DMS79 treated with DMSO at 0.1 percent for 48 hours (cell line): ENCODE measurements at regions not wholly inside any gene's neighbourhood (a gene's known extent, or its start where the extent isn't known, plus 50 kb on each side); places are given as distances from the start of the nearest gene placed in this dataset.
"Not testable (repeated sequence)": the region's sequence is repeated elsewhere in the genome, so short reads cannot be mapped to it uniquely, and the experiment has no call there.

Source experiments
- DNase-seq: peaks from one replicate; lab custom pipeline; 2025; lab: John Stamatoyannopoulos, UW

DNA sequence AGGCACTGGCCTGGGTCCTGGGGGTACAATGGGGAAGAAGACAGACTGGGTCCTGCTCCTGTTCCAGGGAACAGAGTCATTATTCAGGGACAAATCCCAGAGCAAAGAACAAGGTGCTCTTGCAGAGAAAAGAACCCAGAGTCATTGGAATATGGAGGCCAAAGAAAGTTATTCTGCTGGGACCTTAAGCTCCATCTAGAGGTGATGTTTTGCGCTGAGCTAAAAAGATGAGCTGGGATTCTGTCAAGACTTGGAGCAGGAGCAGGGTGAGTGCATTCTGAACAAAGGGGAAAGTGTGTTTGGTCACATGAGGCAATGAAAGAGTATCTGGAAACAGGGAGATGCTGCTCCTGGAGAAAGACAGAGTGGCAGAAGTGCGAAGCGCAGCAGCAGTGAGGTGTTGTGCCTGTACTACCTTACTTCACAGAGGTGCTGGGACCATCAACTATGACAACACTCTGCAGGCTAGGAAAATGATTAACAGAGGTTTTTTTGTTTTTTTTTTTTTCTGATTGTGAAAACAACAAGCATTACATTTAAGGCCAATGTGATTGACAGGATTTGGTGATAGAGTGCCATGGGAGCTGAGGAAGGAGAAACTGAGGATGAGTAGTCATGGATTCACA lies 95.3 kb upstream of the TNFSF11 start:
- DNase-seq: no peak

DNA sequence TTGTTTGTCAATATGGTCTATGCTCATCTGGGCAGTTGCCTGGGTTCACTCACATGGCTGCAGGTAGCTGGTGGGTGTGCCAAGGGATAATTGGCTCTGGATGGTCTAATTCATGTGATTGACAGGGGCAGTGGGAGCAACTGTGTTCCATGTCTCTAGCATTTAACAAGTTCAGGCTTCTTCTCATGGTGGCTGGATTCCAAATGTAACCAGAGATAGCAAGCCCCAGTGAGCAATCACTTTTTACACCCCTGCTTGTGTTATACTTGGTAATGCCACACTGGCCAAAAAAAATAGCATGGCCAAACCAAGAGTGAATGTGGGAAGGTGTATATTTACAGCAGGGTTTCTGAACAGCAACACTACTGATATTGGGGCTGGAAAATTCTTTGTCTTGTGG lies 89.6 kb upstream of the TNFSF11 start:
- no peak for DNase-seq

DNA sequence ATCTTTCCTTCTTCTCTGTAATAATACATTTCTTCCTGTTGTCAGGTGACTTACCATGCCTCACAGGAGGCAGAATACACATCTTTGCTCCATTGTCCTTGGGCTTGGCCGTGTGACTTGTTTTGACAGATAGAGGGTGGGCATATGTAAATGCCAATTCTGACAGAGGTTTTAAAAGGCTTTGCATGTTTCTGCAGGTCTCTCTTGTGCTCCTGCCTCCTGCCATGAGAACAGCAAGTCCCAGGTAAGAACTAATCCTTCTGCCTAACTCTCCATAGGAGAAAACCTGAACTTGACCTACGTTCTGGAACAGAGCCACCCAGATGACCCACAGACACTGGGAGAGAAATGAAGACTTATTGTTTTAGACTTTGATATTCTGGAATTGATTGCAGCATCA lies 88.7 kb upstream of the TNFSF11 start:
- no peak for DNase-seq

DNA sequence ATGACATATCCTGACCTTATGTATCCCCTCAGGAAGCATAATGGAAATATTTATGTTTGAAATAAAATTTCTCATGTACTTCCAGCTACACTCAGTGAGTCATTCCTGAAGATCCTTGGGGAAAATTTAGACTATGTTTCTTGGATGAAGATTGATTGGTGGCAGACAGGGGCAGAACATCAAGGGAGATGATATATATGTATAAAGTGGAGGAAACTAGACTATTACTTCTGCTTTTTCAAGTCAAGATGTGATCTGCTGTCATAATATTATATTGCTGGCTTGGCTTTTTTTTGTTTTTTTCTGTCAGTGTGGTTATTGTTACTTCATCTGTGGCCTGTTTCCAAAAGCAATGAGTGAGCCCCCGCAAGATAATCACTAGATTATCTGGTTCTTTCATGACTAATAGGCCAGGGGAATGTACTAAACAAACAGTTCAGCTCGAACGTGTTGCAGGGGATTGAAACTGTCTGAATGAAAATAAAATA lies 87.2 kb upstream of the TNFSF11 start:
- no peak for DNase-seq

DNA sequence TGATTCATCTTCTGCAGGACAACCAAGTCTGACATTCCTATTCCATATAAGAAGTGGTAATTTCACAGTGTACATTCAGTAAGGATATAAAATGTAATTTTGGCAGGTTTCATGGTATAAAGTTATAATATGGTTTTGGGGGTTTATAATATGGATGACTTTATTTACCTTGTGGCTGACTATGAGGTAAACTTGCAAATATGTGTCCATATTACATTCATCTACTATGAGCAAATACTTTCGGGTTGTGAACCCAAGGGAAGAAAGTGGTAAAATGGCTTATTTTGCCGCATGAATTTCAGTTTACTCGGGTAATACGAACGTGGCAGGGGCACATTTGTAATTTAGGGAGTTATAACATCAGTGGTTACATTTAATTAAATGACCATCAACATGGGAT lies 86.7 kb upstream of the TNFSF11 start:
- no peak for DNase-seq

DNA sequence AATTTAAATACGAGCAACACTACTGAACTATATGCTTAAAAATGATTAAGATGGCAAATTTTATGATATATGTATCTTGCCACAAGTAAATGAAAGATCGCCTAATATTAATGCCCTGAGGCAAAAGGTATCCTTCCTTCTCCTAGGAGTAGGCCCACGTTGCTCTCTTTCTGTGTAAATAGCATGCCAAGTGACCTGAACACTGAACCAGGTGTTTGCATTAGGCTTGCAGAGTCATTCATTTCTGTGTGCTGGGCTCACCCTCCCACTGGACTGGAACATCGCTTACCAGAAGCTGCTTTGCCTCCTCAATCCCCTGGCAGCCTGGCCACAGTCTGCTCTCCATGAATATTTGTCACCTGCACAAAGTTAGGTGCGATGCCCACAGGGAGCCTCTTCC lies 83.3 kb upstream of the TNFSF11 start:
- DNase-seq: no peak

DNA sequence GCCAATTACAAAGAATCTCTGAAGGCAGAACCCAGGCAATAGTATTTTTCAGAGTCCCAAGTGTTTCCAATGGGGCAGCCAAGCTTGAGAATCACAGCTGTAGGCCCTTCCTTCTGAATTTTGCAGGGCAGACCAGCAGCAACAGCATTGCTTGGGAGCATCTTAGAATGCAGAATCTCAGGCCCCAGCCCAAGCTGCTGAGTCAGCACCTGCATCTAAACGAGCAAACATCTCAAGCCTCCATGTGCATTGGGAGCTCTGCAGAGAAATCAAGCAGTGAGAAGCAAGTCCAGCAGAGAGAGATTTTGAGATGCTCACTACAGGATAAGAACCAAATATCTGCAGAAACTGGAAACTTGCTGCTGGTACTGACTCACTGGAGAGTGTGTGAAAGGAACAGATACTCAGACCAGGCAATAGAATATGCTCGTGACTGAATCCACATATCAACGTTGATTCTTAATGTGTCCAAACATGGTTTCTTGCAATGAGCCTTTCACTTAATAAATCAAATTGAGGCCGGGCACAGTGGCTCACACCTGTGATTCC lies 81.5 kb upstream of the TNFSF11 start:
- DNase-seq: no peak

DNA sequence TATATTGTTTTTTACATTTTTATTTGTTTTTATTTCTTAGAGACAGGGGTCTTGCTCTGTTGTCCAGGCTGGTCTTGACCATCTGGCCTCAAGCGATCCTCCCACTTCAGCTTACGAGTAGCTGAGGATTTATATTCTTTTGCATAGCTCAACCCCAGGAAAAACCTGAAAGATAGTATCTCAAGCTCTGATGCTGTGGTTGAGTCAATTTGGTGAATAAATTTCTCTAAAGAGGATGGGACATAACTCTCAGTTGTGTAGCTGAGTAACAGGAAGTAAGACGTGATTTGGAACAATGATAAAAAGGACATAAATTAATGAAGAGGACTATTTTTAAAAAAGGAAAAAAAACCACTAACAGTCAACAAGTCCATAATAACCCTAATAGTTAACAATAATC lies 79.8 kb upstream of the TNFSF11 start:
- no peak for DNase-seq

DNA sequence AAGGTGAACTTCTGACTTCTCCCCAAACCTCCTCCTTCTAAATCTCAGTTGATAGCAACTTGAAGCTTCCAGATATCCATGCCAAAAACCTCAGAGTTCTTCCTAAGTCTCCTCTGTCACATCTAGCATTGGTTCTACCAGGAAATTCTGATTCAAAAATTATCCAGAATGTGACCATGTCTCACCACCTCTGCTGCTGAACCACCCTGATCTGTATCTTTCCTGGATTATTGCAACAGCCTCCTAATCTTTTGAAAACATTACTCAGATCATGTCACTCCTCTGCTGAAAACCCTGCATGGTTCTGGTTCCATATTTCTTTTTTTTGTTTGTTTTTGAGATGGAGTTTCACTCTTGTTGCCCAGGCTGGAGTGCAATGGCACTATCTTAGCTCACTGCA lies 78.7 kb upstream of the TNFSF11 start:
- no peak for DNase-seq

DNA sequence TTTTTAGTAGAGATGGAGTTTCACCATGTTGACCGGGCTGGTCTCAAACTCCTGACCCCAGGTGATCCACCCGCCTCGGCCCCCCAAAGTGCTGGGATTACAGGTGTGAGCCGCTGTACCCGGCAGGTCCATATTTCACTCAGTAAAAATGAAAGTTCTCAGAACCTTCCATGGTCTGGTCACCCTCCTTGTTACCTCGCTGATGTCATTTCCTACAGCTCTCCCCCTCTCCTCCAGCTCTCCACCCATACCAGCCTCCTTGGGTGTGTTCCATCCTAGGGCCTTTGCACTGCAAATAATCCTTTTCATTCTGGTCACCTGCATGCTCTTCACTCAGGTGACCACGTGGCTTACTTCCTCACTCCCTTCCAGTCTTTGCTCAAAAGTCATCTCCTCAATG lies 78.2 kb upstream of the TNFSF11 start:
- DNase-seq: no peak

DNA sequence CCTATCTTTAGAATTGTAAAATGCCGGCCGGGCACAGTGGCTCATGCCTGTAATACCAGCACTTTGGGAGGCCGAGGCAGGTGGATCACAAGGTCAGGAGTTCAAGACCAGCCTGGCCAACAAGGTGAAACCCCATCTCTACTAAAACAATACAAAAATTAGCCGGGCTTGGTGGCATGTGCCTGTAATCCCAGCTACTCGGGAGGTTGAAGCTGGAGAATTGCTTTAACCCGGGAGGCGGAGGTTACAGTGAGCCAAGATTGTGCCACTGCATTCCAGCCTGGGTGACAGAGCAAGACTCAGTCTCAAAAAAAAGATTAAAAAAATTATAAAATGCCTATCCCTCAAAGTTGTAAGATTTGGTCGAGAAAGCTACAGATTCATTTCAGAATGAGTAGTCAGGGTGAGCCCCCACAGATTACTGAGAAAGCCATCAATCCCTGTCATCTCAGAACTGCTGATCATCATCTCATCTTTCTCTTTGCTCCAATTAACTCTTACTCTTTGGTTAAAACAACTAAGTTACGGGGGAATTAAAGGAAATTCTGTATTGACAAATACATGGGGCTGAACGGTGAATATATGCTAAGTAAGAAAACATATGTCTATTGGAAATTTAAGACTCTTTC lies 76.9 kb upstream of the TNFSF11 start:
- DNase-seq: not testable (repeated sequence)

DNA sequence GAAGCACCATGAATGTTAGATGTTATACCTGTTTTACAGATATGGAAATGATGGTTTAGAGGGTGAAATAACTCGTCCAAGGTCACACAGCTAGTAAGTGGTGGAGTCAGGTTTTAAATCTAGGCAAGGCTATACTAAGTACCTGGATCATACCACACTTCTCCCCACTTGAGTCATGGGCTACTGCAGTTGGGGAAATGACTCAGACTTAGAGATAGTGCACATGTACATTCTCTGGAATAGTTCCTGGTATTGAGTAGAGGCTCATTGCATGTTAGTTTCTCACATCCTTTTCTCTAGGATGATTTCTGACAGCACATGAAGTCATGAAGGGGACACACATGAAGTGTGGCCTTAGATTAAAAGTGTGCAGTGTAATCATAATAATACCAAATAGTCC lies 76.2 kb upstream of the TNFSF11 start:
- DNase-seq: no peak

DNA sequence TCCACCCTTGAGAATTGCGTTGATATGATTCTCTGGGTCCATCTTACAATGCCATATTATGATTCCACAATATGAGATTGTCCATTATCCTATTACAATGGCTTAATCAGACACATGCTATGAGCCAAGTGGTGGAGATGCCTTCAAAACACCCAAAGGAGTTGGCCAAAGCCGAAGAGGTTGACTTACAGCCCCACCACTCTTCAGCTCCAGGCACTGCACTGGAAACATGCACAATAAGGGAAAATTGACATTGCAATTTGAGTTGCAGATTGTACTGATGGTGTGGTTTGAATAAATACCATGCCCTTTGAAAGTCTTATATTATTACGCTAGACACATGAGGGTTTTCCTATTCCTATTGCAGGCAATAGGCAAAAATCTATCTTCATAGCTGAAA lies 75.4 kb upstream of the TNFSF11 start:
- DNase-seq: no peak
